ENCODE measurements at regions not wholly inside any gene's neighbourhood (a gene's known extent, or its start where the extent isn't known, plus 50 kb on each side); places are given as distances from the start of the nearest gene placed in this dataset.

GRCh38 chr12:102601621-102602020 lies 121.3 kb upstream of the IGF1 start:
- no peaks in the 10 kb centered on the region for H3K4me1 ChIP-seq (ENCODE audit: control insufficient read depth, low read depth, low read length)
- no peak overlapping the region for H4K5ac ChIP-seq (ENCODE audit: low read length)
- H2BK15ac ChIP-seq (replicated peaks; ENCODE audit: low read depth), result no peak overlapping the region
- H3K79me2 ChIP-seq (ENCODE audit: control insufficient read depth, insufficient read depth, low read length), result no peaks in the 10 kb centered on the region
- H2BK120ac ChIP-seq (ENCODE audit: low read depth, low read length), result no peak overlapping the region
- WGBS (ENCODE audit: extremely low coverage, insufficient coverage, low lambda C conversion rate), result no CpG with 5 or more reads among the region's 5 CpGs
- no peak overlapping the region for H3K23ac ChIP-seq (ENCODE audit: low read length)
- H3K4me3 ChIP-seq (ENCODE audit: low read length), result no peak overlapping the region
- H3K56ac ChIP-seq (ENCODE audit: low read length), result no peak overlapping the region
- H2AK5ac ChIP-seq (ENCODE audit: low read length), result no peak overlapping the region
- no peak overlapping the region for H3K4me2 ChIP-seq (ENCODE audit: low read length)
- no peak overlapping the region for H3K27ac ChIP-seq (ENCODE audit: low read depth, low read length)
- H3K4ac ChIP-seq (ENCODE audit: low read depth, low read length), result no peak overlapping the region
- no peak overlapping the region for H3K9ac ChIP-seq (ENCODE audit: low read length)
- H3K27me3 ChIP-seq (ENCODE audit: insufficient read depth, low read length, poor library complexity), result no peaks in the 10 kb centered on the region
- H3K36me3 ChIP-seq (ENCODE audit: control insufficient read depth, insufficient read depth, low read length), result no peaks in the 10 kb centered on the region
- no peaks in the 10 kb centered on the region for H3K79me1 ChIP-seq (ENCODE audit: low read length)
- no peak overlapping the region for H3K18ac ChIP-seq (ENCODE audit: low read length)
- no peak overlapping the region for H2BK5ac ChIP-seq (ENCODE audit: low read length)
- DNase-seq, result no peak
- no peak overlapping the region for H4K8ac ChIP-seq (ENCODE audit: low read depth, low read length)

GRCh38 chr12:102596687-102597086 lies 116.3 kb upstream of the IGF1 start:
- H3K4ac ChIP-seq (ENCODE audit: low read depth, low read length), result no peak overlapping the region
- H3K4me1 ChIP-seq (ENCODE audit: control insufficient read depth, low read depth, low read length), result no peaks in the 10 kb centered on the region
- H3K23ac ChIP-seq (ENCODE audit: low read length), result no peak overlapping the region
- no peak overlapping the region for H4K5ac ChIP-seq (ENCODE audit: low read length)
- no peak for DNase-seq
- no peak overlapping the region for H3K4me2 ChIP-seq (ENCODE audit: low read length)
- no peak overlapping the region for H2BK5ac ChIP-seq (ENCODE audit: low read length)
- no peaks in the 10 kb centered on the region for H3K79me2 ChIP-seq (ENCODE audit: control insufficient read depth, insufficient read depth, low read length)
- H4K8ac ChIP-seq (ENCODE audit: low read depth, low read length), result no peak overlapping the region
- no peak overlapping the region for H3K9ac ChIP-seq (ENCODE audit: low read length)
- no peak overlapping the region for H3K18ac ChIP-seq (ENCODE audit: low read length)
- no peak overlapping the region for H2BK120ac ChIP-seq (ENCODE audit: low read depth, low read length)
- no peaks in the 10 kb centered on the region for H3K36me3 ChIP-seq (ENCODE audit: control insufficient read depth, insufficient read depth, low read length)
- H3K79me1 ChIP-seq (ENCODE audit: low read length), result no peaks in the 10 kb centered on the region
- no peak overlapping the region for H3K4me3 ChIP-seq (ENCODE audit: low read length)
- WGBS (ENCODE audit: extremely low coverage, insufficient coverage, low lambda C conversion rate), result no CpG with 5 or more reads among the region's 2 CpGs
- no peaks in the 10 kb centered on the region for H3K27me3 ChIP-seq (ENCODE audit: insufficient read depth, low read length, poor library complexity)
- no peak overlapping the region for H2BK15ac ChIP-seq (replicated peaks; ENCODE audit: low read depth)
- no peak overlapping the region for H2AK5ac ChIP-seq (ENCODE audit: low read length)
- H3K27ac ChIP-seq (ENCODE audit: low read depth, low read length), result no peak overlapping the region
- H3K56ac ChIP-seq (ENCODE audit: low read length), result no peak overlapping the region

- no peak overlapping the region for H3K9ac ChIP-seq (ENCODE audit: low read length)
- no peaks in the 10 kb centered on the region for H3K79me1 ChIP-seq (ENCODE audit: low read length)
- H3K23ac ChIP-seq (ENCODE audit: low read length), result no peak overlapping the region
- WGBS (ENCODE audit: extremely low coverage, insufficient coverage, low lambda C conversion rate), result no CpG with 5 or more reads among the region's 8 CpGs
- no peak overlapping the region for H3K18ac ChIP-seq (ENCODE audit: low read length)
- H4K5ac ChIP-seq (ENCODE audit: low read length), result no peak overlapping the region
- no peak overlapping the region for H3K27ac ChIP-seq (ENCODE audit: low read depth, low read length)
- H2BK120ac ChIP-seq (ENCODE audit: low read depth, low read length), result no peak overlapping the region
- no peak overlapping the region for H4K8ac ChIP-seq (ENCODE audit: low read depth, low read length)
- H3K4me2 ChIP-seq (ENCODE audit: low read length), result no peak overlapping the region
- no peak overlapping the region for H3K4ac ChIP-seq (ENCODE audit: low read depth, low read length)
- DNase-seq, result no peak
- no peaks in the 10 kb centered on the region for H3K36me3 ChIP-seq (ENCODE audit: control insufficient read depth, insufficient read depth, low read length)
- no peak overlapping the region for H2BK15ac ChIP-seq (replicated peaks; ENCODE audit: low read depth)
- H3K4me3 ChIP-seq (ENCODE audit: low read length), result no peak overlapping the region
- no peak overlapping the region for H2BK5ac ChIP-seq (ENCODE audit: low read length)
- H3K79me2 ChIP-seq (ENCODE audit: control insufficient read depth, insufficient read depth, low read length), result no peaks in the 10 kb centered on the region
- H3K4me1 ChIP-seq (ENCODE audit: control insufficient read depth, low read depth, low read length), result no peaks in the 10 kb centered on the region
- H2AK5ac ChIP-seq (ENCODE audit: low read length), result no peak overlapping the region
- no peaks in the 10 kb centered on the region for H3K27me3 ChIP-seq (ENCODE audit: insufficient read depth, low read length, poor library complexity)
- H3K56ac ChIP-seq (ENCODE audit: low read length), result no peak overlapping the region
These were observed 115.7 kb upstream of the IGF1 start for GRCh38 chr12:102596031-102596430.

- no peaks in the 10 kb centered on the region for H3K36me3 ChIP-seq (ENCODE audit: control insufficient read depth, insufficient read depth, low read length)
- no peaks in the 10 kb centered on the region for H3K79me1 ChIP-seq (ENCODE audit: low read length)
- H3K27ac ChIP-seq (ENCODE audit: low read depth, low read length), result no peak overlapping the region
- no peak overlapping the region for H2BK5ac ChIP-seq (ENCODE audit: low read length)
- no peak overlapping the region for H4K5ac ChIP-seq (ENCODE audit: low read length)
- no peak overlapping the region for H2BK120ac ChIP-seq (ENCODE audit: low read depth, low read length)
- no peak overlapping the region for H3K4me3 ChIP-seq (ENCODE audit: low read length)
- no peak overlapping the region for H3K9ac ChIP-seq (ENCODE audit: low read length)
- H3K27me3 ChIP-seq (ENCODE audit: insufficient read depth, low read length, poor library complexity), result no peaks in the 10 kb centered on the region
- no peak overlapping the region for H2BK15ac ChIP-seq (replicated peaks; ENCODE audit: low read depth)
- WGBS (ENCODE audit: extremely low coverage, insufficient coverage, low lambda C conversion rate), result no CpG with 5 or more reads among the region's 10 CpGs
- H3K79me2 ChIP-seq (ENCODE audit: control insufficient read depth, insufficient read depth, low read length), result no peaks in the 10 kb centered on the region
- no peak overlapping the region for H3K56ac ChIP-seq (ENCODE audit: low read length)
- no peak for DNase-seq
- H3K4ac ChIP-seq (ENCODE audit: low read depth, low read length), result no peak overlapping the region
- H3K23ac ChIP-seq (ENCODE audit: low read length), result no peak overlapping the region
- H3K4me1 ChIP-seq (ENCODE audit: control insufficient read depth, low read depth, low read length), result no peaks in the 10 kb centered on the region
- no peak overlapping the region for H4K8ac ChIP-seq (ENCODE audit: low read depth, low read length)
- H2AK5ac ChIP-seq (ENCODE audit: low read length), result no peak overlapping the region
- no peak overlapping the region for H3K4me2 ChIP-seq (ENCODE audit: low read length)
- no peak overlapping the region for H3K18ac ChIP-seq (ENCODE audit: low read length)
These were observed 115.0 kb upstream of the IGF1 start for GRCh38 chr12:102595315-102595714.

GRCh38 chr12:102593134-102593533 lies 112.8 kb upstream of the IGF1 start:
- Histone ChIP-seq H3K4me2 (ENCODE audit: low read length) (no peak overlapping the region), H3K9ac (ENCODE audit: low read length) (no peak overlapping the region), H3K79me2 (ENCODE audit: control insufficient read depth, insufficient read depth, low read length) (no peaks in the 10 kb centered on the region), H3K23ac (ENCODE audit: low read length) (no peak overlapping the region), H2BK5ac (ENCODE audit: low read length) (no peak overlapping the region), H3K36me3 (ENCODE audit: control insufficient read depth, insufficient read depth, low read length) (no peaks in the 10 kb centered on the region), H3K4ac (ENCODE audit: low read depth, low read length) (no peak overlapping the region), H2BK120ac (ENCODE audit: low read depth, low read length) (no peak overlapping the region), H3K4me3 (ENCODE audit: low read length) (no peak overlapping the region), H3K79me1 (ENCODE audit: low read length) (no peaks in the 10 kb centered on the region), H4K5ac (ENCODE audit: low read length) (no peak overlapping the region), H2AK5ac (ENCODE audit: low read length) (no peak overlapping the region), H3K4me1 (ENCODE audit: control insufficient read depth, low read depth, low read length) (no peaks in the 10 kb centered on the region), H3K18ac (ENCODE audit: low read length) (no peak overlapping the region), H3K56ac (ENCODE audit: low read length) (no peak overlapping the region), H3K27ac (ENCODE audit: low read depth, low read length) (no peak overlapping the region), H2BK15ac (replicated peaks; ENCODE audit: low read depth) (no peak overlapping the region), H4K8ac (ENCODE audit: low read depth, low read length) (no peak overlapping the region), H3K27me3 (ENCODE audit: insufficient read depth, low read length, poor library complexity) (no peaks in the 10 kb centered on the region)
- DNase-seq, result no peak
- WGBS (ENCODE audit: extremely low coverage, insufficient coverage, low lambda C conversion rate), result no CpG with 5 or more reads among the region's 4 CpGs

GRCh38 chr12:102592134-102592533 lies 111.8 kb upstream of the IGF1 start:
- no peak overlapping the region for H3K4me3 ChIP-seq (ENCODE audit: low read length)
- WGBS (ENCODE audit: extremely low coverage, insufficient coverage, low lambda C conversion rate), result no CpG with 5 or more reads among the region's 3 CpGs

More at GRCh38 chr12:102592134-102592533, 111.8 kb upstream of the IGF1 start:
- Histone ChIP-seq H2BK5ac (ENCODE audit: low read length) (no peak overlapping the region), H4K5ac (ENCODE audit: low read length) (no peak overlapping the region), H3K27ac (ENCODE audit: low read depth, low read length) (no peak overlapping the region), H3K23ac (ENCODE audit: low read length) (no peak overlapping the region), H3K79me2 (ENCODE audit: control insufficient read depth, insufficient read depth, low read length) (no peaks in the 10 kb centered on the region), H3K4me1 (ENCODE audit: control insufficient read depth, low read depth, low read length) (no peaks in the 10 kb centered on the region), H3K4ac (ENCODE audit: low read depth, low read length) (no peak overlapping the region), H4K8ac (ENCODE audit: low read depth, low read length) (no peak overlapping the region), H3K27me3 (ENCODE audit: insufficient read depth, low read length, poor library complexity) (no peaks in the 10 kb centered on the region), H2BK15ac (replicated peaks; ENCODE audit: low read depth) (no peak overlapping the region), H3K9ac (ENCODE audit: low read length) (no peak overlapping the region), H2AK5ac (ENCODE audit: low read length) (no peak overlapping the region), H3K36me3 (ENCODE audit: control insufficient read depth, insufficient read depth, low read length) (no peaks in the 10 kb centered on the region), H2BK120ac (ENCODE audit: low read depth, low read length) (no peak overlapping the region), H3K4me2 (ENCODE audit: low read length) (no peak overlapping the region), H3K79me1 (ENCODE audit: low read length) (no peaks in the 10 kb centered on the region), H3K18ac (ENCODE audit: low read length) (no peak overlapping the region), H3K56ac (ENCODE audit: low read length) (no peak overlapping the region)
- DNase-seq, result no peak
